Ecto neural progenitor cell (in vitro differentiated cells): ENCODE measurements at regions not wholly inside any gene's neighbourhood (a gene's known extent, or its start where the extent isn't known, plus 50 kb on each side); places are given as distances from the start of the nearest gene placed in this dataset.
"Not testable (repeated sequence)": the region's sequence is repeated elsewhere in the genome, so short reads cannot be mapped to it uniquely, and the experiment has no call there.

ENCODE experiments used
- DNase-seq: peaks from one replicate; pipeline ENCODE4 v3.0.0-alpha.2; 2018; ENCODE audit warnings: low spot score

GRCh38 chr1:189656628-189657530 lies 820.8 kb downstream of the BRINP3 start:
- DNase-seq: no peak

- no peak for DNase-seq
Measured at GRCh38 chr1:189657715-189658114, 819.9 kb downstream of the BRINP3 start.

GRCh38 chr1:189658381-189658780 lies 819.3 kb downstream of the BRINP3 start:
- no peak for DNase-seq

- DNase-seq: no peak
Measured at GRCh38 chr1:189659731-189660130, 817.9 kb downstream of the BRINP3 start.

- DNase-seq: no peak
Measured at GRCh38 chr1:189662190-189662589, 815.5 kb downstream of the BRINP3 start.

GRCh38 chr1:189669846-189670245 lies 807.8 kb downstream of the BRINP3 start:
- no peak for DNase-seq

GRCh38 chr1:189673217-189673616 lies 804.4 kb downstream of the BRINP3 start:
- no peak for DNase-seq

- DNase-seq: no peak
Measured at GRCh38 chr1:189675712-189676244, 801.9 kb downstream of the BRINP3 start.

- DNase-seq: no peak
Measured at GRCh38 chr1:189678779-189679178, 798.9 kb downstream of the BRINP3 start.

- DNase-seq: no peak
Measured at GRCh38 chr1:189681252-189681919, 796.3 kb downstream of the BRINP3 start.

- no peak for DNase-seq
Measured at GRCh38 chr1:189682591-189682990, 795.1 kb downstream of the BRINP3 start.

- no peak for DNase-seq
Measured at GRCh38 chr1:189686288-189686687, 791.4 kb downstream of the BRINP3 start.

- DNase-seq: no peak
Measured at GRCh38 chr1:189693140-189693539, 784.5 kb downstream of the BRINP3 start.

- DNase-seq: no peak
Measured at GRCh38 chr1:189696297-189696696, 781.4 kb downstream of the BRINP3 start.

GRCh38 chr1:189697113-189697512 lies 780.6 kb downstream of the BRINP3 start:
- DNase-seq: no peak

- no peak for DNase-seq
Measured at GRCh38 chr1:189701606-189702005, 776.1 kb downstream of the BRINP3 start.

GRCh38 chr1:189706594-189706993 lies 771.1 kb downstream of the BRINP3 start:
- DNase-seq: no peak

GRCh38 chr1:189708674-189709073 lies 769.0 kb downstream of the BRINP3 start:
- DNase-seq: peak; percentile 48

GRCh38 chr1:189718147-189718795 lies 759.4 kb downstream of the BRINP3 start:
- not testable (repeated sequence) for DNase-seq

GRCh38 chr1:189726806-189727205 lies 750.9 kb downstream of the BRINP3 start:
- DNase-seq: no peak

- no peak for DNase-seq
Measured at GRCh38 chr1:189751311-189751710, 726.4 kb downstream of the BRINP3 start.

- no peak for DNase-seq
Measured at GRCh38 chr1:189752461-189752995, 725.1 kb downstream of the BRINP3 start.
